Nephron (organoid): ENCODE measurements at regions not wholly inside any gene's neighbourhood (a gene's known extent, or its start where the extent isn't known, plus 50 kb on each side); places are given as distances from the start of the nearest gene placed in this dataset.

Source experiments
- H3K27ac Mint-ChIP-seq, 3 experiments: 2 replicates each; pipeline ENCODE4 v1.8.0; 2020; ENCODE audit warnings: mixed read lengths in 3 of 3, mild to moderate bottlenecking in 2 of 3, moderate library complexity in 1 of 3
- H3K27me3 Mint-ChIP-seq: 2 replicates; pipeline ENCODE4 v1.8.0; 2021; ENCODE audit warnings: low read depth, mild to moderate bottlenecking, moderate library complexity, mixed read lengths
- H3K36me3 Mint-ChIP-seq: 2 replicates; pipeline ENCODE4 v1.8.0; 2020; ENCODE audit warnings: low read depth, mixed read lengths
- H3K4me1 Mint-ChIP-seq: 2 replicates; pipeline ENCODE4 v1.8.0; 2020; ENCODE audit warnings: mixed read lengths
- H3K4me3 Mint-ChIP-seq, 3 experiments: 2 replicates each; pipeline ENCODE4 v1.8.0; 2020; ENCODE audit warnings: mild to moderate bottlenecking in 3 of 3, mixed read lengths in 3 of 3, moderate library complexity in 2 of 3
- H3K9me3 Mint-ChIP-seq: 2 replicates; pipeline ENCODE4 v1.8.0; 2020; ENCODE audit warnings: mixed read lengths
- TF ChIP-seq, protein P1 (sequence below), 3 experiments: fragments of 200-600 bp; sonication (generic); IDR thresholded peaks; one replicate each; pipeline ENCODE4 v1.5.0; 2021; ENCODE audit warnings: antibody characterized with exemption in 3 of 3; ENCODE audit not compliant: unreplicated experiment in 3 of 3

DNA sequence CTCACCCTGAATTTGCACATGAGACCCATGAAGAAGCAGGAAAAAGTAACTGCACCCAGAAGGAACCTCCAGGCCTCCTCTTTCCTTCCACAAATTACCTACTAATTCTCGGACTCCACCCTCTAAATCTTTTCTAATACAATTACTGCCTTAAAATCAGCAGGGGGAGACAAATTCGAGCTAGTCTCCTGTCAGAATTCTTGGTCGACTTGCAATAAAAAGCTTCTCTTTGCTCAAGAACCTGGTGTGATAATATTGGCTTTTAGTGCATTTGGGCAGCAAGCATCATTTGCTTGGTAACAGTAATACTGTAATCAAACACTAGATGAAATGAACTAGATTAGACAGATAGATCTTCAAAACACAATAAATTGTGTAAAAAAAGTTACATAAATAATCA, 281.9 kb downstream of the RAP2B start:
- Mint-ChIP-seq H3K36me3 (no peaks in the 10 kb centered on the region), H3K27ac (no peak overlapping the region), H3K27me3 (peaks cover 4% of the 10 kb centered on the region), H3K4me1 (peaks cover 2% of the 10 kb centered on the region), H3K4me3 (no peak overlapping the region), H3K9me3 (no peaks in the 10 kb centered on the region)
- TF ChIP-seq, protein P1, sequence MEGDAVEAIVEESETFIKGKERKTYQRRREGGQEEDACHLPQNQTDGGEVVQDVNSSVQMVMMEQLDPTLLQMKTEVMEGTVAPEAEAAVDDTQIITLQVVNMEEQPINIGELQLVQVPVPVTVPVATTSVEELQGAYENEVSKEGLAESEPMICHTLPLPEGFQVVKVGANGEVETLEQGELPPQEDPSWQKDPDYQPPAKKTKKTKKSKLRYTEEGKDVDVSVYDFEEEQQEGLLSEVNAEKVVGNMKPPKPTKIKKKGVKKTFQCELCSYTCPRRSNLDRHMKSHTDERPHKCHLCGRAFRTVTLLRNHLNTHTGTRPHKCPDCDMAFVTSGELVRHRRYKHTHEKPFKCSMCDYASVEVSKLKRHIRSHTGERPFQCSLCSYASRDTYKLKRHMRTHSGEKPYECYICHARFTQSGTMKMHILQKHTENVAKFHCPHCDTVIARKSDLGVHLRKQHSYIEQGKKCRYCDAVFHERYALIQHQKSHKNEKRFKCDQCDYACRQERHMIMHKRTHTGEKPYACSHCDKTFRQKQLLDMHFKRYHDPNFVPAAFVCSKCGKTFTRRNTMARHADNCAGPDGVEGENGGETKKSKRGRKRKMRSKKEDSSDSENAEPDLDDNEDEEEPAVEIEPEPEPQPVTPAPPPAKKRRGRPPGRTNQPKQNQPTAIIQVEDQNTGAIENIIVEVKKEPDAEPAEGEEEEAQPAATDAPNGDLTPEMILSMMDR (IDR thresholded peaks at IDR 0.05; ENCODE audit: unreplicated experiment in 3 of 3), result no peak

DNA sequence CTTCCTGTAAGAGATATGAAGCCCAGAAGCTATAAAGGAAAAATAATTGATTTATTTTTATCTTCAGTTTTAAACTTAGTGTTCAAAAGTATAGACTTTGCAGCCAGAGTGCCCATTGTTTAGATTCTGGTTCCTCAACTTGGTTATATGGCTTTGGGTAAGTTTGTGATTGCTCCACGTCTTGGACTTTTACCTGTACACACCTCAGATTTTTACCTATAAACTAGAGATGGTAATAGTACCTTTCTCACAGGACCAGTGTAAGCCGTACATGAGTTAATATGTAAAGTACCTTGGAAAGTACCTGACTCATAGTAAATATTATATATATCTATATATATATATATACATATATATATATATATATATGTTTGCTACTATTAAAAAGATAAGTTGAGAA, 283.8 kb downstream of the RAP2B start:
- no peak overlapping the region for H3K27ac Mint-ChIP-seq
- no peaks in the 10 kb centered on the region for H3K36me3 Mint-ChIP-seq
- peaks cover 4% of the 10 kb centered on the region for H3K27me3 Mint-ChIP-seq
- no peaks in the 10 kb centered on the region for H3K9me3 Mint-ChIP-seq
- H3K4me1 Mint-ChIP-seq, result no peaks in the 10 kb centered on the region
- H3K4me3 Mint-ChIP-seq, result no peak overlapping the region
- TF ChIP-seq, protein P1 (IDR thresholded peaks at IDR 0.05; ENCODE audit: unreplicated experiment in 3 of 3), result no peak

DNA sequence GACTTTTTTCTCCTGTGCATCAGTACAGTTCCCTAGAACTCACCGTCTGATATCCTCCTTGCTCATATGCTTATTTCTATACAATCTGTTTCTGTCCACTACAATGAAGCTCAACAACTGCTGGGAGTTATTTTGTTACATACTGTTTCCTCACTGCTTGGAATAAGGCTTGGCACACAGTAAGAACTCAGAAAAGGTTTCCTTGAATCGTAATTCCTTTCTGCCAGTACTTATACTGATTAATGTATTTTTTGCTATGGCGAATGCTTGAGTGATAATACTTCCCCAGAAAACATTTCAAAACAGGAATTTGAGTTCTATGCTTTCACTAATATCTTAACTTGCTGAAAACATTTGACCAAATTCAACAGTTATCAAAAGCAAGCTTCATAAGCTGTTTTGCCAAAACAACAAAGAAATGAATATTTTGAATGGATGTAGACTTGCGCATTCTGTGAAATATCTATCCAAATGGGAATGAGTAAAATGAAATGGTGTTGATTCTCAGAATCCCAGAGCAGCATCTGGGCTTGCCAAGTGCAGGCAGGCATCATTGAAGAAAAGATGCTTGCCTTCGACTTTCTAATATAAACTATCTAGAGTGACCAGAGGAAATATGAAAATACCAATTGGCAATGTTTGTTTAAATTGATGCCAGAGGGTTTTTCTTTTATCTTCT, 286.3 kb downstream of the RAP2B start:
- H3K9me3 Mint-ChIP-seq, result no peaks in the 10 kb centered on the region
- H3K4me3 Mint-ChIP-seq, result no peak overlapping the region
- no peaks in the 10 kb centered on the region for H3K36me3 Mint-ChIP-seq
- no peak overlapping the region for H3K27ac Mint-ChIP-seq
- TF ChIP-seq, protein P1 (IDR thresholded peaks at IDR 0.05; ENCODE audit: unreplicated experiment in 3 of 3), result no peak
- H3K27me3 Mint-ChIP-seq, result no peaks in the 10 kb centered on the region
- H3K4me1 Mint-ChIP-seq, result no peaks in the 10 kb centered on the region

GRCh38 chr3:153456833-153457545, 295.0 kb downstream of the RAP2B start:
- H3K36me3 Mint-ChIP-seq, result no peaks in the 10 kb centered on the region
- no peaks in the 10 kb centered on the region for H3K27me3 Mint-ChIP-seq
- TF ChIP-seq, protein P1 (IDR thresholded peaks at IDR 0.05; ENCODE audit: unreplicated experiment in 3 of 3), result no peak
- no peak overlapping the region for H3K27ac Mint-ChIP-seq
- no peak overlapping the region for H3K4me3 Mint-ChIP-seq
- no peaks in the 10 kb centered on the region for H3K4me1 Mint-ChIP-seq
- H3K9me3 Mint-ChIP-seq, result no peaks in the 10 kb centered on the region

- Mint-ChIP-seq H3K27ac (no peak overlapping the region), H3K27me3 (no peaks in the 10 kb centered on the region), H3K36me3 (no peaks in the 10 kb centered on the region), H3K4me1 (no peaks in the 10 kb centered on the region), H3K4me3 (no peak overlapping the region), H3K9me3 (no peaks in the 10 kb centered on the region)
- TF ChIP-seq, protein P1 (IDR thresholded peaks at IDR 0.05; ENCODE audit: unreplicated experiment in 3 of 3), result no peak
Observed at GRCh38 chr3:153458881-153459280, 296.9 kb downstream of the RAP2B start.

DNA sequence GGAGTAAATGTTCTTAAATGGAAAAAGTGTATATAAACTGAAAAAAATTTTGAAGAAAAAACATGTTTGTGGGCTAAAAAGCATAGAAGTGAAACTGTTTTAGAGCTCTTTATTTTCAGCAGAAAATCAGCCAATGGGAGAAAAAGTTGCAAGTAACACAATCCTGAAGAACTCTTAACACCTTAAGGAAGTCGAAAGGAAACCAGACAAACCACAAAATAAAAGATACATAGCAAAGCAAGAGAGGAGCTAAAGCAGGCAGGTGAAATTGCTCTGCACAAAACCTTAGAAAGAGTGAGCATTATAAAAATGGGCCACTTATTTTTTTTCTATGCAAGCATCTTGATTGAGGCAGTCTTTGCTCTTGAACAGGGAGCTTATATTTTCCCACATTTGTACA, 300.5 kb downstream of the RAP2B start:
- H3K4me1 Mint-ChIP-seq, result no peaks in the 10 kb centered on the region
- no peaks in the 10 kb centered on the region for H3K9me3 Mint-ChIP-seq
- no peak overlapping the region for H3K27ac Mint-ChIP-seq
- TF ChIP-seq, protein P1 (IDR thresholded peaks at IDR 0.05; ENCODE audit: unreplicated experiment in 3 of 3), result no peak
- H3K27me3 Mint-ChIP-seq, result no peaks in the 10 kb centered on the region
- H3K36me3 Mint-ChIP-seq, result no peaks in the 10 kb centered on the region
- no peak overlapping the region for H3K4me3 Mint-ChIP-seq
